ENCODE measurements at regions not wholly inside any gene's neighbourhood (a gene's known extent, or its start where the extent isn't known, plus 50 kb on each side); places are given as distances from the start of the nearest gene placed in this dataset.

DNA sequence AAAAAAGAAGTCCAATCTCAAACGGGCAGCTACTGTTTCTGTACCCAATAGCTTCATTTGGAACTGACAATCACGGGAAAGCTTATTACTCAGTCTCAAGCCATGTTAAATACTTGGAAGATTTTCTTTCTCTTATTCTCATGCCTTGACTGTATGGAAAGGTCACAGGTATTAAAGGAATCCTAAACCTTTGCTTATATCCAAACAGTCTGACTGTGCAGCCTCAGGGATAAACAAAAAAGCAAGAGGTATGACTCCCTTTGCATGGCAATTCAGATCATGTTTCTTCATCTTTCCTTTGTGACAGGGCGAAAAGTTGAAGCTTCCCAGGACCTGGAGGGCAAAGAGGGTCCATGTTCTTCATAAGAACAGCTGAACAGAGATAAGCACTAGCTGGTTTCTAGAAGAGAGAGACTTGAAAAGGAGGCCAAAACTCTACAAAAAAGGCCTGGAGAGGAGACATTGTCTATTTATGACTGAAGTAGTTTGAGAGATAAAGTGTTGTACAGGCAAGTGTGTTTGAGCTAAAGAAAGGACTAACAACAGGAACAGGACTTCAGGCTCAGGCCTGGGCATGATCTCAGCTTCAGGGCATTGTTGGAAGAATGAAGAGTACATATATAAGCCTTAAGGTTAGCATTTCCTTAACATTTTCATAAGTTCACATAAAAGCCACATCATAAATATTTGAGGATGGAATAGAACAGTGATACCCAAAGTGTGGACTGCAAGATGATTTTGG, 231.0 kb upstream of the THRB start:
- BruUV-seq (replicated peaks): no TSS peak
- H3K36me3 ChIP-seq (ENCODE audit: low read depth): no peaks in the 10 kb centered on the region
- ChIA-PET CTCF (interaction anchor here (0.6 kb wide), 1 partner anchor 229 kb away, joined by 4 read pairs; no protein-coding TSS in a partner anchor), POLR2A (ENCODE audit: unreplicated experiment) (interaction anchor here (0.5 to 0.6 kb wide), 2 partner anchors 47 to 678 kb away, joined by 3 to 8 read pairs; no protein-coding TSS in a partner anchor)
- no peaks in the 10 kb centered on the region for H3K9me3 ChIP-seq (ENCODE audit: insufficient read depth, low read depth)
- DNase-seq: peak; percentile 10 to 72
- H3F3A ChIP-seq (ENCODE audit: insufficient read depth, low read depth): peaks cover 8% of the 10 kb centered on the region
- no peak overlapping the region for H3K4me3 ChIP-seq
- intact Hi-C loops (cut with micrococcal nuclease; ENCODE audit: unreplicated experiment): loop anchor here (2.0 kb wide), 1 partner anchor 21 kb away; no protein-coding TSS in a partner anchor
- no peaks in the 10 kb centered on the region for H3K9me2 ChIP-seq (ENCODE audit: insufficient read depth)
- H3K27ac ChIP-seq: peak overlapping the region; percentile 59
- peaks cover 16% of the 10 kb centered on the region for H3K4me1 ChIP-seq (replicated peaks; ENCODE audit: insufficient read depth)
- no peaks in the 10 kb centered on the region for H3K27me3 ChIP-seq (ENCODE audit: insufficient read depth, low read depth)
- no peak for TF ChIP-seq CTCF (conservative IDR thresholded peaks at IDR 0.05)
- TF ChIP-seq EZH2 (IDR thresholded peaks at IDR 0.05; ENCODE audit: low read depth): no peak
- H4K20me1 ChIP-seq (ENCODE audit: insufficient read depth): no peaks in the 10 kb centered on the region
- peak overlapping the region; percentile 42 for H3K4me2 ChIP-seq
- peak overlapping the region; percentile 65 for H2AFZ ChIP-seq
- H3K79me2 ChIP-seq (ENCODE audit: low read depth): no peaks in the 10 kb centered on the region

GRCh38 chr3:24726423-24726822, 231.8 kb upstream of the THRB start:
- H3K79me2 ChIP-seq (ENCODE audit: low read depth): no peaks in the 10 kb centered on the region
- TF ChIP-seq CTCF (conservative IDR thresholded peaks at IDR 0.05) (no peak), EZH2 (IDR thresholded peaks at IDR 0.05; ENCODE audit: low read depth) (no peak)
- H4K20me1 ChIP-seq (ENCODE audit: insufficient read depth): no peaks in the 10 kb centered on the region
- intact Hi-C loops (cut with micrococcal nuclease; ENCODE audit: unreplicated experiment): no loop called here
- H3K4me2 ChIP-seq: no peak overlapping the region
- H3K36me3 ChIP-seq (ENCODE audit: low read depth): no peaks in the 10 kb centered on the region
- no peak for DNase-seq
- CTCF ChIA-PET: no interaction called here
- H3K27me3 ChIP-seq (ENCODE audit: insufficient read depth, low read depth): no peaks in the 10 kb centered on the region
- no peak overlapping the region for H3K27ac ChIP-seq
- H2AFZ ChIP-seq: no peak overlapping the region
- H3K9me2 ChIP-seq (ENCODE audit: insufficient read depth): no peaks in the 10 kb centered on the region
- H3K9me3 ChIP-seq (ENCODE audit: insufficient read depth, low read depth): no peaks in the 10 kb centered on the region
- no peak overlapping the region for H3K4me3 ChIP-seq
- peaks cover 8% of the 10 kb centered on the region for H3F3A ChIP-seq (ENCODE audit: insufficient read depth, low read depth)
- no TSS peak for BruUV-seq (replicated peaks)
- peaks cover 16% of the 10 kb centered on the region for H3K4me1 ChIP-seq (replicated peaks; ENCODE audit: insufficient read depth)
- POLR2A ChIA-PET (ENCODE audit: unreplicated experiment): interaction anchor here (0.6 kb wide), 1 partner anchor 48 kb away, joined by 3 read pairs; no protein-coding TSS in a partner anchor

GRCh38 chr3:24730173-24730572, 235.5 kb upstream of the THRB start:
- Histone ChIP-seq H3K27ac (no peak overlapping the region), H3K9me3 (ENCODE audit: insufficient read depth, low read depth) (peaks cover 3% of the 10 kb centered on the region; the same call in 1 of the 2 replicates), H4K20me1 (ENCODE audit: insufficient read depth) (no peaks in the 10 kb centered on the region), H2AFZ (no peak overlapping the region), H3K36me3 (ENCODE audit: low read depth) (no peaks in the 10 kb centered on the region), H3K4me2 (no peak overlapping the region), H3K4me1 (replicated peaks; ENCODE audit: insufficient read depth) (peaks cover 9% of the 10 kb centered on the region), H3F3A (ENCODE audit: insufficient read depth, low read depth) (peaks cover 3% of the 10 kb centered on the region), H3K27me3 (ENCODE audit: insufficient read depth, low read depth) (no peaks in the 10 kb centered on the region), H3K9me2 (ENCODE audit: insufficient read depth) (no peaks in the 10 kb centered on the region), H3K4me3 (no peak overlapping the region), H3K79me2 (ENCODE audit: low read depth) (no peaks in the 10 kb centered on the region)
- no peak for DNase-seq
- POLR2A ChIA-PET (ENCODE audit: unreplicated experiment): no interaction called here
- CTCF ChIA-PET: no interaction called here
- BruUV-seq (replicated peaks): no TSS peak
- intact Hi-C loops (cut with micrococcal nuclease; ENCODE audit: unreplicated experiment): no loop called here
- TF ChIP-seq EZH2 (IDR thresholded peaks at IDR 0.05; ENCODE audit: low read depth): no peak
- TF ChIP-seq CTCF (conservative IDR thresholded peaks at IDR 0.05): no peak

All from PC-9 (cell line).